SK-N-SH (cell line): ENCODE measurements at regions not wholly inside any gene's neighbourhood (a gene's known extent, or its start where the extent isn't known, plus 50 kb on each side); places are given as distances from the start of the nearest gene placed in this dataset.

Source experiments
- CTCF ChIA-PET: fragments of 300-600, 350-600 bp; formaldehyde crosslinking; extraction: SDS; loops from one replicate; lab custom pipeline; 2021; lab: Yijun Ruan, JAX
- POLR2A ChIA-PET: fragments of 350-600 bp; sonication (Branson Sonifier 250); formaldehyde crosslinking; extraction: SDS; loops from one replicate; lab custom pipeline; 2020; ENCODE audit warnings: antibody characterized with exemption, inconsistent platforms; lab: Yijun Ruan, JAX
- DNase-seq: peaks from one replicate; pipeline ENCODE4 v3.0.0; 2012
- H2AFZ ChIP-seq: fragments of 200-600 bp; sonication (generic); 2 replicates; pipeline ENCODE4 v1.8.1; 2016; ENCODE audit warnings: antibody characterized with exemption, mild to moderate bottlenecking, low read depth
- H3F3A ChIP-seq: fragments of 200-600 bp; sonication (generic); replicated peaks from 2 replicates; pipeline ENCODE3; 2016; ENCODE audit warnings: antibody characterized with exemption, mild to moderate bottlenecking; ENCODE audit not compliant: insufficient read depth
- H3K27ac ChIP-seq, 2 experiments: fragments of 200-500 bp in 1 of 2; fragments of 200-600 bp in 1 of 2; sonication (Bioruptor generic) in 1 of 2; sonication (generic), shearing (Covaris generic) in 1 of 2; 2 replicates each; pipeline versions ENCODE4 v1.5.1 to v1.6.1; 2014 to 2016; ENCODE audit warnings: low read depth in 2 of 2, inconsistent platforms in 1 of 2, low read length in 1 of 2, mild to moderate bottlenecking in 1 of 2, mixed read lengths in 1 of 2
- H3K27me3 ChIP-seq: fragments of 200-600 bp; sonication (generic), shearing (Covaris generic); 2 replicates; pipeline ENCODE4 v1.6.1; 2016; ENCODE audit warnings: mixed run types; ENCODE audit not compliant: insufficient read depth
- H3K36me3 ChIP-seq, 2 experiments: fragments of 200-500 bp in 1 of 2; fragments of 200-600 bp in 1 of 2; sonication (Bioruptor generic) in 1 of 2; sonication (generic) in 1 of 2; replicated peaks in 1 of 2; 2 replicates each; pipeline versions ENCODE3 to v1.5.1; 2014 to 2016; ENCODE audit warnings: low read length in 1 of 2, mild to moderate bottlenecking in 1 of 2; ENCODE audit not compliant: insufficient read depth in 2 of 2, control insufficient read depth in 1 of 2
- H3K4me1 ChIP-seq, 2 experiments: fragments of 200-500 bp in 1 of 2; fragments of 200-600 bp in 1 of 2; sonication (Bioruptor generic) in 1 of 2; sonication (generic), shearing (Covaris generic) in 1 of 2; 2 replicates each; pipeline versions ENCODE4 v1.5.1 to v1.6.1; 2014 to 2016; ENCODE audit warnings: low read depth in 1 of 2, low read length in 1 of 2, mixed run types in 1 of 2; ENCODE audit not compliant: insufficient read depth in 2 of 2, control insufficient read depth in 1 of 2
- H3K4me2 ChIP-seq: fragments of 200-600 bp; sonication (generic), shearing (Covaris generic); 2 replicates; pipeline ENCODE4 v1.6.1; 2017; ENCODE audit warnings: mixed run types
- H3K4me3 ChIP-seq, 2 experiments: fragments of 200-500 bp in 1 of 2; fragments of 200-600 bp in 1 of 2; sonication (Bioruptor generic) in 1 of 2; sonication (generic), shearing (Covaris generic) in 1 of 2; 2 replicates each; pipeline versions ENCODE4 v1.5.1 to v1.8.1; 2014 to 2016; ENCODE audit warnings: low read depth in 2 of 2, inconsistent platforms in 1 of 2, low read length in 1 of 2, mild to moderate bottlenecking in 1 of 2, mixed read lengths in 1 of 2, moderate library complexity in 1 of 2
- H3K79me2 ChIP-seq: fragments of 200-600 bp; sonication (generic); 2 replicates; pipeline ENCODE4 v1.8.1; 2017; ENCODE audit warnings: mild to moderate bottlenecking; ENCODE audit not compliant: insufficient read depth
- H3K9ac ChIP-seq: fragments of 200-600 bp; sonication (generic); 2 replicates; pipeline ENCODE4 v1.6.1; 2017; ENCODE audit warnings: mixed run types
- H3K9me2 ChIP-seq: fragments of 200-600 bp; sonication (generic); 2 replicates; pipeline ENCODE4 v1.6.1; 2017; ENCODE audit warnings: mixed run types
- H3K9me3 ChIP-seq: fragments of 200-600 bp; sonication (generic); 2 replicates; pipeline ENCODE4 v1.6.1; 2017; ENCODE audit warnings: mixed run types, mild to moderate bottlenecking, moderate library complexity
- H4K20me1 ChIP-seq: fragments of 200-600 bp; sonication (generic); 2 replicates; pipeline ENCODE4 v1.6.1; 2017; ENCODE audit warnings: mild to moderate bottlenecking, mixed run types; ENCODE audit not compliant: insufficient read depth
- ELF1 ChIP-seq: IDR thresholded peaks from 2 replicates; pipeline ENCODE4 v1.4.0; 2012
- EP300 ChIP-seq, 2 experiments: IDR thresholded peaks; 2 replicates each; pipeline versions ENCODE4 v1.4.0 to v1.6.1; 2012; ENCODE audit warnings: borderline replicate concordance in 1 of 2, low read depth in 1 of 2, low read length in 1 of 2
- EZH2phosphoT487 ChIP-seq: fragments of 200-600 bp; sonication (generic); IDR thresholded peaks from 2 replicates; pipeline ENCODE4 v1.6.1; 2017; ENCODE audit warnings: low read depth, mixed run types, mild to moderate bottlenecking, antibody characterized with exemption, moderate library complexity, borderline replicate concordance
- FOXJ3 ChIP-seq: sonication (generic); formaldehyde crosslinking; IDR thresholded peaks from 2 replicates; pipeline ENCODE4 v1.5.1; 2020; ENCODE audit warnings: mild to moderate bottlenecking, missing genetic modification reagents
- GABPA ChIP-seq: IDR thresholded peaks from 2 replicates; pipeline ENCODE4 v1.4.0; 2012; ENCODE audit warnings: low read depth, mild to moderate bottlenecking
- IRF3 ChIP-seq: fragments of 150-350 bp; IDR thresholded peaks from 2 replicates; pipeline ENCODE4 v1.6.1; 2016; ENCODE audit warnings: mild to moderate bottlenecking, low read depth, low read length
- JUND ChIP-seq: IDR thresholded peaks from 2 replicates; pipeline ENCODE4 v1.4.0; 2012
- PBX3 ChIP-seq: IDR thresholded peaks from 2 replicates; pipeline ENCODE4; 2012
- POLR2AphosphoS5 ChIP-seq: IDR thresholded peaks from 2 replicates; pipeline ENCODE4 v1.6.1; 2012; ENCODE audit warnings: low read depth, low read length
- RFX5 ChIP-seq: IDR thresholded peaks from 2 replicates; pipeline ENCODE4 v1.6.1; 2012; ENCODE audit warnings: mild to moderate bottlenecking, improper control_type of control experiment, low read length
- RXRA ChIP-seq: IDR thresholded peaks from 2 replicates; pipeline ENCODE4 v1.4.0; 2012; ENCODE audit warnings: low read depth, mild to moderate bottlenecking, borderline replicate concordance
- SMC3 ChIP-seq: IDR thresholded peaks from 2 replicates; pipeline ENCODE4 v1.6.1; 2012; ENCODE audit warnings: low read depth, low read length, improper control_type of control experiment
- TAF1 ChIP-seq: IDR thresholded peaks from 2 replicates; pipeline ENCODE4 v1.6.1; 2012; ENCODE audit warnings: low read depth, mild to moderate bottlenecking, low read length, moderate library complexity, borderline replicate concordance
- TCF12 ChIP-seq: IDR thresholded peaks from 2 replicates; pipeline ENCODE4 v1.4.0; 2012
- USF1 ChIP-seq: IDR thresholded peaks from 2 replicates; pipeline ENCODE4 v1.4.0; 2012; ENCODE audit warnings: low read depth, borderline replicate concordance
- ZBTB33 ChIP-seq: IDR thresholded peaks from 2 replicates; pipeline ENCODE4 v1.4.0; 2012; ENCODE audit warnings: low read depth, borderline replicate concordance
- WGBS: methylation state at CpG from one replicate; pipeline ENCODE4 v1.1.6; 2017; ENCODE audit warnings: low lambda C conversion rate; 5-methylcytosine and 5-hydroxymethylcytosine counted together
- TF ChIP-seq, protein P1 (sequence below): IDR thresholded peaks from 2 replicates; pipeline ENCODE4 v1.6.1; 2012; ENCODE audit warnings: mild to moderate bottlenecking, low read depth, low read length, moderate library complexity
- TF ChIP-seq, protein P2 (sequence below): fragments of 150-350 bp; IDR thresholded peaks from 2 replicates; pipeline ENCODE4 v1.6.1; 2017; ENCODE audit warnings: antibody characterized with exemption, low read length, low read depth, borderline replicate concordance

- Histone ChIP-seq H3K9me2 (no peaks in the 10 kb centered on the region), H3K4me3 (no peak overlapping the region), H3F3A (no peaks in the 10 kb centered on the region), H3K9ac (no peak overlapping the region), H3K36me3 (no peaks in the 10 kb centered on the region), H2AFZ (no peak overlapping the region), H3K27me3 (no peaks in the 10 kb centered on the region), H3K9me3 (no peaks in the 10 kb centered on the region), H3K4me1 (0 out of 4 replicates have a peak, but pooled peaks cover 0 to 4% of the 10 kb centered on the region in 2 experiments), H3K4me2 (no peak overlapping the region), H3K79me2 (no peaks in the 10 kb centered on the region), H3K27ac (no peak overlapping the region), H4K20me1 (no peaks in the 10 kb centered on the region)
- DNase-seq = no peak
- TF ChIP-seq POLR2AphosphoS5 (no peak), IRF3 (no peak), JUND (0 out of 2 replicates have a peak, but pooled peaks have one; percentile 11), USF1 (no peak), SMC3 (no peak), GABPA (no peak)
- CTCF ChIA-PET = interaction anchor here (1.8 kb wide), 1 partner anchor 13 kb away, joined by 5 read pairs; no protein-coding TSS in a partner anchor
- POLR2A ChIA-PET = no interaction called here
- 78% methylated on average over 4 of the region's 4 CpGs for WGBS
These were observed 135.9 kb upstream of the ADAMTSL1 start for GRCh38 chr9:18338042-18338441.

- no peak for DNase-seq
- no peak overlapping the region for H3K4me2 ChIP-seq
- WGBS = 87% methylated on average over 2 of the region's 2 CpGs
- H3K9me3 ChIP-seq = no peaks in the 10 kb centered on the region
- TF ChIP-seq GABPA (no peak), RXRA (no peak), ZBTB33 (no peak), EP300 (IDR thresholded peaks at IDR 0.05; ENCODE audit: borderline replicate concordance in 1 of 2, low read depth in 1 of 2, low read length in 1 of 2) (no peak), PBX3 (no peak), TAF1 (no peak), FOXJ3 (no peak), TCF12 (no peak), ELF1 (no peak), RFX5 (no peak), EZH2phosphoT487 (no peak)
- TF ChIP-seq, protein P1, sequence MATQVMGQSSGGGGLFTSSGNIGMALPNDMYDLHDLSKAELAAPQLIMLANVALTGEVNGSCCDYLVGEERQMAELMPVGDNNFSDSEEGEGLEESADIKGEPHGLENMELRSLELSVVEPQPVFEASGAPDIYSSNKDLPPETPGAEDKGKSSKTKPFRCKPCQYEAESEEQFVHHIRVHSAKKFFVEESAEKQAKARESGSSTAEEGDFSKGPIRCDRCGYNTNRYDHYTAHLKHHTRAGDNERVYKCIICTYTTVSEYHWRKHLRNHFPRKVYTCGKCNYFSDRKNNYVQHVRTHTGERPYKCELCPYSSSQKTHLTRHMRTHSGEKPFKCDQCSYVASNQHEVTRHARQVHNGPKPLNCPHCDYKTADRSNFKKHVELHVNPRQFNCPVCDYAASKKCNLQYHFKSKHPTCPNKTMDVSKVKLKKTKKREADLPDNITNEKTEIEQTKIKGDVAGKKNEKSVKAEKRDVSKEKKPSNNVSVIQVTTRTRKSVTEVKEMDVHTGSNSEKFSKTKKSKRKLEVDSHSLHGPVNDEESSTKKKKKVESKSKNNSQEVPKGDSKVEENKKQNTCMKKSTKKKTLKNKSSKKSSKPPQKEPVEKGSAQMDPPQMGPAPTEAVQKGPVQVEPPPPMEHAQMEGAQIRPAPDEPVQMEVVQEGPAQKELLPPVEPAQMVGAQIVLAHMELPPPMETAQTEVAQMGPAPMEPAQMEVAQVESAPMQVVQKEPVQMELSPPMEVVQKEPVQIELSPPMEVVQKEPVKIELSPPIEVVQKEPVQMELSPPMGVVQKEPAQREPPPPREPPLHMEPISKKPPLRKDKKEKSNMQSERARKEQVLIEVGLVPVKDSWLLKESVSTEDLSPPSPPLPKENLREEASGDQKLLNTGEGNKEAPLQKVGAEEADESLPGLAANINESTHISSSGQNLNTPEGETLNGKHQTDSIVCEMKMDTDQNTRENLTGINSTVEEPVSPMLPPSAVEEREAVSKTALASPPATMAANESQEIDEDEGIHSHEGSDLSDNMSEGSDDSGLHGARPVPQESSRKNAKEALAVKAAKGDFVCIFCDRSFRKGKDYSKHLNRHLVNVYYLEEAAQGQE = no peak
- TF ChIP-seq, protein P2, sequence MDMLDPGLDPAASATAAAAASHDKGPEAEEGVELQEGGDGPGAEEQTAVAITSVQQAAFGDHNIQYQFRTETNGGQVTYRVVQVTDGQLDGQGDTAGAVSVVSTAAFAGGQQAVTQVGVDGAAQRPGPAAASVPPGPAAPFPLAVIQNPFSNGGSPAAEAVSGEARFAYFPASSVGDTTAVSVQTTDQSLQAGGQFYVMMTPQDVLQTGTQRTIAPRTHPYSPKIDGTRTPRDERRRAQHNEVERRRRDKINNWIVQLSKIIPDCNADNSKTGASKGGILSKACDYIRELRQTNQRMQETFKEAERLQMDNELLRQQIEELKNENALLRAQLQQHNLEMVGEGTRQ = no peak
- H2AFZ ChIP-seq = no peak overlapping the region
- no peak overlapping the region for H3K27ac ChIP-seq
- H3F3A ChIP-seq = no peaks in the 10 kb centered on the region
- no peaks in the 10 kb centered on the region for H3K9me2 ChIP-seq
- POLR2A ChIA-PET = no interaction called here
- H3K27me3 ChIP-seq = no peaks in the 10 kb centered on the region
- no peak overlapping the region for H3K9ac ChIP-seq
- CTCF ChIA-PET = interaction anchor here (0.8 to 0.9 kb wide), 2 partner anchors 16 to 99 kb away, joined by 3 read pairs; no protein-coding TSS in a partner anchor
- no peak overlapping the region for H3K4me3 ChIP-seq
- H4K20me1 ChIP-seq = no peaks in the 10 kb centered on the region
- H3K4me1 ChIP-seq = 0 out of 4 replicates have a peak, but pooled peaks cover 0 to 5% of the 10 kb centered on the region in 2 experiments
- H3K79me2 ChIP-seq = no peaks in the 10 kb centered on the region
- no peaks in the 10 kb centered on the region for H3K36me3 ChIP-seq
These were observed 130.2 kb upstream of the ADAMTSL1 start for GRCh38 chr9:18343784-18344183.
